KOPT-K1 (cell line): ENCODE measurements at regions not wholly inside any gene's neighbourhood (a gene's known extent, or its start where the extent isn't known, plus 50 kb on each side); places are given as distances from the start of the nearest gene placed in this dataset.
A peak's percentile ranks its signal among the peaks of the same experiment; 100 is the strongest.
"Not testable (repeated sequence)": the region's sequence is repeated elsewhere in the genome, so short reads cannot be mapped to it uniquely, and the experiment has no call there.

ENCODE experiments used
- H3K27ac ChIP-seq: fragments of 200-600 bp; sonication (generic); 2 replicates; pipeline ENCODE4 v1.5.1; 2016; ENCODE audit warnings: antibody characterized with exemption, mild to moderate bottlenecking, low read depth, low read length; ENCODE audit not compliant: poor library complexity, severe bottlenecking
- H3K36me3 ChIP-seq: fragments of 200-600 bp; sonication (generic); 2 replicates; pipeline ENCODE4 v1.5.1; 2017; ENCODE audit warnings: antibody characterized with exemption, mild to moderate bottlenecking, low read length, moderate library complexity; ENCODE audit not compliant: insufficient read depth
- H3K9me3 ChIP-seq: fragments of 200-600 bp; sonication (generic); 2 replicates; pipeline ENCODE4 v1.5.1; 2017; ENCODE audit warnings: antibody characterized with exemption, low read length, mild to moderate bottlenecking; ENCODE audit not compliant: insufficient read depth, poor library complexity, severe bottlenecking

DNA sequence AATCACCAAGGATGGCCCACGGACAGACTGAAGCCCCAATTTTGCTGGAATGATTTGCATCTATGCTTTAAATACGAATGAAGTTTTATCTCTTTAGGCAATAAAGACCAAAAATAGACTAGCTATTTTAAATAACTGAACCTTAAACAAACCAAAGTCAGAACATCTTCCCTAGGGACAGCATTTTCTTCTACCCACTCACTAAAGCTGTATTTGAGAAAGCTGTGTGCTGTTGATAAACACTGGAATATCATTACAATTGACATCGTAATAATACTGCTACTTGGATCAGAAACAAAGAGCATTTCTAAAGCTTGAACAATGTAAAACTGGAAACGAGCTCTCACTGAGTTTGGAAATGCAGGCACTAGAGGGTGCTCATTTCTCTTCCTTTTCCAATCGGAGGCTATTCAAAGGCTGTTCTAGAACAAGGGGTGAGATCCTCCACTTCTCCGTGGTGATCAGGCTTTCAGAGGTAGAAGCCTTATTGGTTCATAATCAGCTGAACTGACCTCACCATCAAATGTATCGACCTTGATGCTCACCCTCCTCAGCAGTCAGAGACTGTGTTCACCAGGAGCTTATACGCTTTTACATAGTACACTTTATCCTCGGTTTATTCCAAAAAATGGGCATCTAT is 225.3 kb upstream of the PRSS1 start:
- Histone ChIP-seq H3K36me3 (peaks cover 88% of the 10 kb centered on the region), H3K9me3 (no peaks in the 10 kb centered on the region), H3K27ac (peak overlapping the region; percentile 97)

DNA sequence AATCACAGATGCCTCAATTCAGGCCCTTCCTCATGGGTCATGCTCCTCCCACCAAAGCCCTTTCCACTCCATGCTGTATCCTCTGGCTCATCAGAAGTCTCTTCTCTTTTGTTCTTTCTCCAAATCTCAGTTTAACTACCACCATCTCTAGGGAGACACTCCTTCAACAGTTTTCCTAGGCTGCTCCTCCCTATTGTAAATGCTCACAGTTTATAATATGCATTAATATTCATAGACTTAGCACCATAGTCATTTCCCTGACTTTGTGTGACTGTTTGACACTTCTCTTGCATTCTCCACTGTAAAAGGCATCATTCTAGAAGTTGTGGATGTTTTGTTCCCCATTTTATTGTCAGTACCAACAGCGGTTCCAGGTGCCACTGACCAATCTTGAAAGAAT is 226.5 kb upstream of the PRSS1 start:
- Histone ChIP-seq H3K36me3 (peaks cover 88% of the 10 kb centered on the region), H3K9me3 (no peaks in the 10 kb centered on the region)

DNA sequence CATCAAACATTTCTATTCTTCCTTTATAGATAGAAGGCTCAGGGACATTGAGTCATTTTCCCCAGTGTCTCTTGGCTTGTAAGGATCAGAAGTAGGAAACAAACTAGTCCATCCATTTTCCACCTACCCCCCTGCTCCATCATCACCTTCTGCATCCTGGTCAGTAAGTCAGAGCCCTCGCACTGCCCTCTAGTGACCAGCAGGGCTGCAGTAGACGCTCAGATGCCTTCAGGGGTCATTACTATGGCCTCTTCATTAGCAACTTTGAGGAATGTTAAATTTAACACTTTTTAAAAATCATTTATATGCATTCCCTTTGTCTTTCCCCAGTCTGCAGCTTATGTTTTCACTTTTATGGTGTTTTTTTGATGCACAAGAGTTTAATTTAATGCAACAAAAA is 228.4 kb upstream of the PRSS1 start:
- Histone ChIP-seq H3K27ac (peak overlapping the region; percentile 29), H3K36me3 (peaks cover 70% of the 10 kb centered on the region)
- not testable (repeated sequence) for H3K9me3 ChIP-seq

More for the DNA sequence above, 226.5 kb upstream of the PRSS1 start:
- peak overlapping the region; percentile 97 for H3K27ac ChIP-seq

DNA sequence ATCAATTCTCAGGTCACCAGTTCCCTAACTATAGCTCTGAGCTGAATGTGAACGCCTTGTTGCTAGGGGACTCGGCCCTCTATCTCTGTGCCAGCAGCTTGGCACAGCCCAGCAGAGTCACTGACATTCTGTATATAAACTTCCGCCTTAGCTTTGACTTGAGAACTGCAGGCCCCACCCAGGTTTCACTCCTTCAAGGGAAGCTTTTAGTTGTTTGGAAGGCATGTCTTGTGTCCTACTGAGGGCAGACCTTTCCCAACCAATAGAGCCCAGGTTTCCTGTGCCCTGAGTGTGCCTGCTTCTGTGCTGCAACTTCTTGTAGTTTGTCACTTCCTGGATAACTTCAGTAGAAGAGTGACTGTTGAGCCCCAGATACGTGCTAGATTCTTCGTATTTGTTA is 228.8 kb upstream of the PRSS1 start:
- H3K9me3 ChIP-seq: not testable (repeated sequence)

DNA sequence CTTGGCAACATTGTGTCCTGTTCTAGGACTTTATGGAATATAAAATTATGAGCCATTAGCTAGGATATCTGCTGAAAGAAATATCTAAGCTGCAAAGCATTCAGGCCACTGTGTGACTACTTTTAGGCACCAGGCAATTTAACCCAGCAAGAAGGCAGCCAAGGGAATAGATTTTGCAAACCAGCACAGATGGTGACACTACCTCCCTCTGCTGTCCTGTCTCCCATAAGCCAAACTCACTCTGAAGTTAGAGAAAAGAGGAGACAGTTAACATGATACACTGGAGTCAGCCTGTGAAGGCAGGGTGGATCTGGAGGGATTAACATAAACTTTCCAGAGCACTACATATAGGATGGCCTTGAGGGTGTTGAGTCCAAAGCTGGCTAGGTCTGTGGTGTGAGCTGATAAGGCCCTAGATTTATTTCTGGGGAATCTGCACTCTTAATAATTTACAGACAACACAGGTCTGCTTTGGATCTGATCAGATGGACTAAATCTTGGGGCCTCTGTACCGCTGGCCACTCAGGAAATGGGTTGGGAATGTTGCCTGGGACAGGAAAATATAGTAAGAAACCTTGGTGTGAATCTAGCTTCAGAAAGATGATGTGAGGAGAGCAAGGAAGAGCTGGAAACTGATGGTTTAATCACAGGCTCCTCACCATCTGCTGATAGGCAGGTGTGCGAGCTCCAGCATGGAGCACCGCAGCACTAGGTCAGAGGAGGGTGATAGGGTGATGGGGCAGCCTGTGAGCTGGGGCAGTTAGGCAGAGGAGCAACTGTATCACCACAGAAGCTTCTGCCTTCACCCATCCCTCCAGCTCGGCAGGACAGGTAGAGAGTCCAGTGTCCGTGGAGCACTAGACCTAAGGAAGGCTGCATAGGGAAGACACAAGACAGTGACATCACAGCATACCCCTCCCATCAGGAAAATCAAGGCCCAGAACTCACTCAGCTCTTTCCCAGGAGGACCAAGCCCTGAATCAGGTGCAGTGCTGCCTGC is 229.9 kb upstream of the PRSS1 start:
- no peaks in the 10 kb centered on the region for H3K9me3 ChIP-seq
- H3K36me3 ChIP-seq: peaks cover 62% of the 10 kb centered on the region
- H3K27ac ChIP-seq: peak overlapping the region; percentile 29

More for the DNA sequence above, 228.8 kb upstream of the PRSS1 start:
- peak overlapping the region; percentile 29 for H3K27ac ChIP-seq
- H3K36me3 ChIP-seq: peaks cover 66% of the 10 kb centered on the region

DNA sequence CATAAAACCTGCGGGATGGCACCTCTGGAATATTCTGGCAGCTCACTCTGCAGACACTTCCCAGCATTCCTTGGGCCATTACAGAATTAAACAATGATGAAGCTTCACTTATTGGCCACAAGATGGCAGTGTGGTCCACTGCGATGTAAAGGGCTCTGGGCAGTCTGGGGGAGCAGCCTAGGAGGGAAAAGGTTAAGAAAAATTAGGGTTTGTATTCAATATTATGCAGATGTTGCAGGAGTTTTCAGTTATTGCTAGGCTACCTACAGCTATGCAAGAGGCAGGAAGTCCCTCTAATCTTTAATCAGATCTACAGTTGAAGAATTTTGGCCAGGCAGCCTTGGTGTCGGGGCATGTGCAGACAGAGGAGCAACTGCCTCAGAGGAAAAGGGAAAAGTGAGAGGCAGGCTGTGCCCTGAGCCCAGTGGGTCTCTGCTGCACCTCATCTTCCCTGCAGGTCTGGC is 233.2 kb upstream of the PRSS1 start:
- Histone ChIP-seq H3K9me3 (no peaks in the 10 kb centered on the region), H3K36me3 (peaks cover 51% of the 10 kb centered on the region), H3K27ac (peak overlapping the region; percentile 68)

DNA sequence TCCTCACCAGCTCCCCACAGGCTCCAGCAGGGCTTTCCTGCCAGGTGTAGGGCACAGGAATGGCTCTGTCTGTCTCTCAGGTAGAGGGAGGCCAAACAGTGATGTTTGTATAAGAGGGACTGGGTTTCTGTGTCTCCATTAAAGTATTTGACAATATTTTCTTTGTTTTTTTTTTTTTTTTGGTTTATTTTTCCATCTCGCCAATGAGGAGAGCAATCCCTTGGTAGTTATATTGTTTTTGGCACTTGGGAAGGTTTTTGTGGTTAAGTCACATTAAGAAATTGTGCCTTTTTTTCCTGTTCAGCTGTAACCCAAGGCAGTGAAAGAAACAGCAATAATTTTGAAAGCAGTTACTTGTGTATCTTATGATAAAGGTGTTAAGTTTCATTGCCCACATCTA is 234.6 kb upstream of the PRSS1 start:
- Histone ChIP-seq H3K36me3 (peaks cover 48% of the 10 kb centered on the region), H3K27ac (peak overlapping the region; percentile 15)
- not testable (repeated sequence) for H3K9me3 ChIP-seq

DNA sequence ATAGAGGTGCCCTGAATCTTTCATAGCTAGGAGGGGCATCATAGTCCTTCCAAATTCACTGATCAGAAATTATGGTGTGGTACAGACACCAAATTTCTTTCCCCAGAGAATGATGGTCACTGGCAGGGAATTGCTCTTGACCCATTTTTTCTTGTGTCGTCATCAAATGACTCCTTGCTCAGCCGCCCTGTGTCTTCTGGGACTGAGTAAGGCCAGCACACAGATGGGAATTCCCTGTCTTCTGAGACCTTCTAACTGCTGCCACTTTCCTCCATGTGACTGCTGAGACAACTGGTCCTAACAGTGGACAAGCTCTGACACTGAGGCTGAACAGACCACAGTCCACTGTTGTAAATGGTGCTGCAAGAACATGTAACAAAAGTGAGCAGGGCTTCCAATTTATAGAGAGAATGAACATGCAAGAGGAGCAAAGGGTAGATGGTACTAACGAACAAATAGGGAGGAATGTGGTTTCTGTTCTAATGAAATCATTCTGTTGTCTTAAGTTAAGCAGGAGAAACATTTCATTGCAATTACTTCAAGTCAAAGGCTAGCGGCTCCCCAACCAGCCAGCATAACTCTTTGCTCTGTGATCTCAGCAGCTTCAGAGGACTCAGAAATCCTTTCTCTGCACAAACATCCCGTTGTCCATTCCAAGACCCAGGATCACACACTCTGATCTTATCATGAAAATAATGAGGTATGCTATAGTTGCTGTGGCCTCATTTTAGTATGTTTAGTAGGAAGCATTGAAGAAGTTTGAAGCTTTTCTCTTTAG is 235.9 kb upstream of the PRSS1 start:
- Histone ChIP-seq H3K36me3 (peaks cover 44% of the 10 kb centered on the region), H3K27ac (no peak overlapping the region), H3K9me3 (no peaks in the 10 kb centered on the region)

DNA sequence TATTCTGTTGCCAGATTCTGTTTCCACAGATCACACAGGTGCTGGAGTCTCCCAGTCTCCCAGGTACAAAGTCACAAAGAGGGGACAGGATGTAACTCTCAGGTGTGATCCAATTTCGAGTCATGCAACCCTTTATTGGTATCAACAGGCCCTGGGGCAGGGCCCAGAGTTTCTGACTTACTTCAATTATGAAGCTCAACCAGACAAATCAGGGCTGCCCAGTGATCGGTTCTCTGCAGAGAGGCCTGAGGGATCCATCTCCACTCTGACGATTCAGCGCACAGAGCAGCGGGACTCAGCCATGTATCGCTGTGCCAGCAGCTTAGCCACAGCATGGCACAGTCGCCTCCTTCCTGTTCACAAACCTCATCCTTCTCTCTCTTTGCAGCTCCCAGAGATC is 237.5 kb upstream of the PRSS1 start:
- Histone ChIP-seq H3K9me3 (no peaks in the 10 kb centered on the region), H3K27ac (no peak overlapping the region), H3K36me3 (peaks cover 38% of the 10 kb centered on the region; the same call in 1 of the 2 replicates)

DNA sequence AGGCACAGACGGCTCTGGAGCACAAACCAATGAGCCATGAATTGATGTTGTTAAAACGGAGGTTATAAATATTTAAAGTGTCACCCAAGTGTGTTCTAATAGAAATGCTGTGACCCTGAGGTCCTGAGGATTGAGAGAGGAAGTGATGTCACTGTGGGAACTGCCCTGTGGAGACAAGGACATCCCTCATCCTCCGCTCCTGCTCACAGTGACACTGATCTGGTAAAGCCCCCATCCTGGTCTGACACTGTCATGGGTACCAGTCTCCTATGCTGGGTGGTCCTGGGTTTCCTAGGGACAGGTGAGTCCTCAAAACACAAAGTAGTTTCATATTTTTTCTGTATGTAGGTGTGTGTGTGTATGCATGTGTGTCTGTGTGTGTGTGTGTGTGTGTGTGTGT is 237.9 kb upstream of the PRSS1 start:
- Histone ChIP-seq H3K27ac (no peak overlapping the region), H3K36me3 (peaks cover 38% of the 10 kb centered on the region; the same call in 1 of the 2 replicates)

DNA sequence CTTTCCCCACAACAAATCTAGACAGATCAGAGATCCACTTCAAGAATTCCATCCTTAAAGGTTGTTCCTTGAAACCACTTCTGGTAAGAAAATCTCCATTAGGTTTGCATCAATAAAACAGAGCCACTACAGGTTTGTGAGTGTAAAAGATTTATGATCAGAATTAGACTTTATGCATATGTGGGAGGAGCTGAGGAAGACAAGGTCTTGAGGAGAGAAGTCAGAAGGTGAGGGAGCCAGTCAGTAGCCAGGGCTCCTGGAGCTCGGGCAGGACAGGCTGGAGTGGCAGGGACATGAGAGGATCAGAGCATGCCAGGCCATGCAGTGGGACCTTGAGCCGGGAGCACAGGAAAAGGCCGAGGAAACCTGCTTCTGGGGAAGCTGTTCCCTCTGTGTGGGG is 240.0 kb upstream of the PRSS1 start:
- peaks cover 38% of the 10 kb centered on the region; the same call in 1 of the 2 replicates for H3K36me3 ChIP-seq
- not testable (repeated sequence) for H3K9me3 ChIP-seq
- peak overlapping the region; percentile 15 for H3K27ac ChIP-seq

More for the DNA sequence above, 237.9 kb upstream of the PRSS1 start:
- H3K9me3 ChIP-seq: no peaks in the 10 kb centered on the region

DNA sequence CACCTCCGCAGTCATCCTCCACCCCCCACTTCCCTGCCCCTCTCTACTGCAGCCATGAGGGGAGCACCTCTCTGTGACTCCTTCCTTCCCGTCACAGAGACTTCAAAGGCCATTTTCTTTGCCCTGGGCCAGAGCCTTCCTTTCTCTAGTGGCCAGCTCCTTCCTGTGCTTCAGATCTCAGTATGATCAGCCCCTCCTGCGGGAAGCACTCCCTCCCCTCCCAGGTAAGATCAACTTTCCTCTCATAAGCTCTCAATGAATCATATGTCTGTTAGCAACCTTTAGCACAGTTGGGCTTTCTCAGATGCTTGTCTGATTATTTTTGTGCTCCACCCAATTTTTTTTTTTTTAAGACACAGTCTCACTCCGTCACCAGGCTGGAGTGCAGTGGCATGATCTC is 241.0 kb upstream of the PRSS1 start:
- Histone ChIP-seq H3K36me3 (peaks cover 38% of the 10 kb centered on the region; the same call in 1 of the 2 replicates), H3K27ac (peak overlapping the region; percentile 15), H3K9me3 (no peaks in the 10 kb centered on the region)

DNA sequence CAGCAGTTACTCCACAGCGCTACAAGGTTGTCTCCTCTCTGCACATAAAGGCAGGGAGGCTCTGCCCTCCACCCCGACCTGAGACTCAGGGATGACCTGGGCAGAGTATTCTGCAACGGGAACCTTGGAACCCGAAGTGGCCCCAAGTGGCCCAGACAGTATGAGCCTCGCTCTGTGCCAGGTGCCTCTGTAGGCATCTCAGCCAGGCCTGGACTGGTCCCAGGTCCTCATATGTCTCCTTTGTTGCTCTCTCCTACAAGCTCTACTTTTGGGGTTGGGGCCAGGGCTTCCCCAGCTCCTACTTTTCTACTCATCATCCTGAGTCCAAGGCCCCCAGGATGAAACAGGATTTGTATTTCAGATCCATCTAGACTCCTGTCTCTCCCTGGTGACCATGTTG is 241.5 kb upstream of the PRSS1 start:
- Histone ChIP-seq H3K27ac (peak overlapping the region; percentile 15), H3K9me3 (no peaks in the 10 kb centered on the region), H3K36me3 (peaks cover 38% of the 10 kb centered on the region; the same call in 1 of the 2 replicates)

DNA sequence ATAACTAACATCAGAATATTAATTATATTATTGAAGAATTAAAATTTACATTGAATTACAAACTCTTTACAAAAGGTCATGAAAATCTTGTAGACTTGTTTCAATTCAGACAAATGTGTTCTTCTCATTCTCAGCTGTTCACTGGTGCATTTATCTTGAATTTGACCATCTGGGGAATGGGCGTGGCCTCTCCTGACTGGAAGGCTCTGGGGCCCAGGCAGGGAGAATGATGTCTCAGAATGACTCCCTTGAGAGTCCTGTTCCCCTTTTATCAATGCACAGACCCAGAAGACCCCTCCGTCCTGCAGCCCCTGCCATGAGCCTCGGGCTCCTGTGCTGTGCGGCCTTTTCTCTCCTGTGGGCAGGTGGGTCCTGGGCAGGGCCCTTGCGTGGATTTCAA is 242.2 kb upstream of the PRSS1 start:
- not testable (repeated sequence) for H3K9me3 ChIP-seq
- peak overlapping the region; percentile 15 for H3K27ac ChIP-seq
- peaks cover 34% of the 10 kb centered on the region; the same call in 1 of the 2 replicates for H3K36me3 ChIP-seq

DNA sequence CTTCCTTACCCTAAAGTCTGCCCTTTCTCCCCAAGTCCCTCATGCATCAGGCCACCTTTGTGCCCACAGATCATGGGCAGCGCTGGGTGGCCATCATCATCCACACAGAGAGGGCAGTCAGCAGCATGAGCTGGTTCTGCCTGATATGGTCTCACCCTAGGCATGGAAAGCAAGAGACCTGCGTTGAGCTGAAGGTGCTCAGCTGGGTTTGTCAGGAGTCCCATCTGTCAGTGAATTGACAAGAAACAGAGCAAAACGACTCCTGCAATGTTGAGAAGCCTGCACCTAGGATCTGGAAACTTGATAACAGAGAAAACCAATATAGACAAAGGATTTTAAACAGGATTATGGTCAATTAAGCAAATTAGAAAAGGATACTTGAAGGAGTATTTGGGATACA is 242.7 kb upstream of the PRSS1 start:
- Histone ChIP-seq H3K36me3 (peaks cover 29% of the 10 kb centered on the region; the same call in 1 of the 2 replicates), H3K9me3 (no peaks in the 10 kb centered on the region), H3K27ac (no peak overlapping the region)
